GM21717 (cell line): ENCODE measurements at regions not wholly inside any gene's neighbourhood (a gene's known extent, or its start where the extent isn't known, plus 50 kb on each side); places are given as distances from the start of the nearest gene placed in this dataset.

Experiments
- ATAC-seq: cut with Tn5 transposase; IDR thresholded peaks from one replicate; pipeline ENCODE4 v1.9.1; 2021; ENCODE audit warnings: mild to moderate bottlenecking, moderate library complexity; ENCODE audit not compliant: unreplicated experiment

- no peak for ATAC-seq
These were observed 384.4 kb upstream of the PDE4D start for GRCh38 chr5:60277941-60278340.

- no peak for ATAC-seq
These were observed 381.2 kb upstream of the PDE4D start for GRCh38 chr5:60274747-60275146.

GRCh38 chr5:60271517-60271916 is 378.0 kb upstream of the PDE4D start:
- ATAC-seq: no peak

- ATAC-seq: no peak
These were observed 374.4 kb upstream of the PDE4D start for GRCh38 chr5:60267907-60268306.

GRCh38 chr5:60263346-60263745 is 369.8 kb upstream of the PDE4D start:
- no peak for ATAC-seq

- ATAC-seq: no peak
These were observed 369.2 kb upstream of the PDE4D start for GRCh38 chr5:60262576-60263295.

GRCh38 chr5:60261732-60262131 is 368.2 kb upstream of the PDE4D start:
- ATAC-seq: no peak

GRCh38 chr5:60260658-60261057 is 367.1 kb upstream of the PDE4D start:
- no peak for ATAC-seq

GRCh38 chr5:60259730-60260129 is 366.2 kb upstream of the PDE4D start:
- no peak for ATAC-seq

GRCh38 chr5:60257596-60258271 is 364.2 kb upstream of the PDE4D start:
- no peak for ATAC-seq

GRCh38 chr5:60256546-60256945 is 363.0 kb upstream of the PDE4D start:
- no peak for ATAC-seq

- peak; percentile 95 for ATAC-seq
These were observed 355.4 kb upstream of the PDE4D start for GRCh38 chr5:60248901-60249300.

GRCh38 chr5:60243713-60244112 is 350.2 kb upstream of the PDE4D start:
- no peak for ATAC-seq

- no peak for ATAC-seq
These were observed 338.7 kb upstream of the PDE4D start for GRCh38 chr5:60232036-60232795.

GRCh38 chr5:60230456-60230855 is 336.9 kb upstream of the PDE4D start:
- no peak for ATAC-seq

GRCh38 chr5:60229691-60230185 is 336.2 kb upstream of the PDE4D start:
- no peak for ATAC-seq

- no peak for ATAC-seq
These were observed 335.1 kb upstream of the PDE4D start for GRCh38 chr5:60228676-60229075.

- ATAC-seq: no peak
These were observed 332.6 kb upstream of the PDE4D start for GRCh38 chr5:60226128-60226527.

- ATAC-seq: no peak
These were observed 329.8 kb upstream of the PDE4D start for GRCh38 chr5:60223342-60223741.

- no peak for ATAC-seq
These were observed 326.4 kb upstream of the PDE4D start for GRCh38 chr5:60219921-60220320.

- ATAC-seq: no peak
These were observed 317.3 kb upstream of the PDE4D start for GRCh38 chr5:60210810-60211209.
